Trophoblast cell (in vitro differentiated cells and primary cell): ENCODE measurements at regions not wholly inside any gene's neighbourhood (a gene's known extent, or its start where the extent isn't known, plus 50 kb on each side); places are given as distances from the start of the nearest gene placed in this dataset.

ENCODE experiments used
- DNase-seq, 2 donors: peaks; one replicate each; pipeline ENCODE4 v3.0.0-alpha.2; 2016
- H2AFZ ChIP-seq: 2 replicates; pipeline ENCODE4 v1.6.1; 2013; ENCODE audit warnings: low read length, moderate library complexity, mild to moderate bottlenecking; ENCODE audit not compliant: insufficient read depth, poor library complexity
- H2AK5ac ChIP-seq: 2 replicates; pipeline ENCODE4 v1.6.1; 2013; ENCODE audit warnings: mild to moderate bottlenecking, low read length
- H2BK120ac ChIP-seq: 2 replicates; pipeline ENCODE4 v1.6.1; 2013; ENCODE audit warnings: low read length, mild to moderate bottlenecking, moderate library complexity; ENCODE audit not compliant: insufficient read depth, poor library complexity
- H2BK12ac ChIP-seq: 2 replicates; pipeline ENCODE4 v1.6.1; 2013; ENCODE audit warnings: mild to moderate bottlenecking, low read length, moderate library complexity
- H2BK5ac ChIP-seq: 2 replicates; pipeline ENCODE4 v1.6.1; 2013; ENCODE audit warnings: low read length, low read depth, moderate library complexity, mild to moderate bottlenecking; ENCODE audit not compliant: poor library complexity
- H3K14ac ChIP-seq: 2 replicates; pipeline ENCODE4 v1.6.1; 2013; ENCODE audit warnings: mild to moderate bottlenecking, low read length
- H3K18ac ChIP-seq: 2 replicates; pipeline ENCODE4 v1.6.1; 2013; ENCODE audit warnings: mild to moderate bottlenecking, low read length
- H3K23ac ChIP-seq: 2 replicates; pipeline ENCODE4 v1.6.1; 2013; ENCODE audit warnings: low read length
- H3K27ac ChIP-seq: 2 replicates; pipeline ENCODE4 v1.5.1; 2013; ENCODE audit warnings: low read depth, mild to moderate bottlenecking, inconsistent platforms, low read length, moderate library complexity
- H3K27me3 ChIP-seq: 2 replicates; pipeline ENCODE4 v1.6.1; 2013; ENCODE audit warnings: inconsistent platforms, mild to moderate bottlenecking, low read length, moderate library complexity; ENCODE audit not compliant: insufficient read depth
- H3K36me3 ChIP-seq, 2 experiments: 1 replicate in 1 of 2; 2 replicates in 1 of 2; pipeline ENCODE4 v1.6.1; 2013; ENCODE audit warnings: low read length in 2 of 2, mild to moderate bottlenecking in 2 of 2, moderate library complexity in 1 of 2; ENCODE audit not compliant: insufficient read depth in 2 of 2, control insufficient read depth in 1 of 2
- H3K4ac ChIP-seq: 2 replicates; pipeline ENCODE4 v1.6.1; 2013; ENCODE audit warnings: low read depth, mild to moderate bottlenecking, low read length, moderate library complexity
- H3K4me1 ChIP-seq, 2 experiments: 1 replicate in 1 of 2; 2 replicates in 1 of 2; pipeline ENCODE4 v1.6.1; 2013; ENCODE audit warnings: low read length in 2 of 2, mild to moderate bottlenecking in 2 of 2, moderate library complexity in 1 of 2; ENCODE audit not compliant: insufficient read depth in 2 of 2, control insufficient read depth in 1 of 2
- H3K4me2 ChIP-seq: 2 replicates; pipeline ENCODE4 v1.6.1; 2013; ENCODE audit warnings: inconsistent platforms, mild to moderate bottlenecking, low read length, moderate library complexity
- H3K4me3 ChIP-seq: 2 replicates; pipeline ENCODE4 v1.5.1; 2013; ENCODE audit warnings: mild to moderate bottlenecking, low read depth, low read length, inconsistent platforms
- H3K79me1 ChIP-seq: one replicate; pipeline ENCODE4 v1.6.1; 2013; ENCODE audit warnings: low read length
- H3K79me2 ChIP-seq: 2 replicates; pipeline ENCODE4 v1.6.1; 2013; ENCODE audit warnings: low read length, mild to moderate bottlenecking; ENCODE audit not compliant: control insufficient read depth, insufficient read depth, poor library complexity
- H3K9ac ChIP-seq: 2 replicates; pipeline ENCODE4 v1.6.1; 2013; ENCODE audit warnings: mild to moderate bottlenecking, low read length
- H3K9me3 ChIP-seq: 2 replicates; pipeline ENCODE4 v1.6.1; 2013; ENCODE audit warnings: low read depth, mild to moderate bottlenecking, control low read depth, inconsistent platforms, low read length; ENCODE audit not compliant: insufficient read depth
- H4K12ac ChIP-seq: 2 replicates; pipeline ENCODE4 v1.6.1; 2013; ENCODE audit warnings: low read depth, mild to moderate bottlenecking, low read length, moderate library complexity
- H4K8ac ChIP-seq: 2 replicates; pipeline ENCODE4 v1.6.1; 2013; ENCODE audit warnings: low read depth, mild to moderate bottlenecking, low read length, moderate library complexity
- H4K91ac ChIP-seq: one replicate; pipeline ENCODE4 v1.6.1; 2013; ENCODE audit warnings: low read depth, mild to moderate bottlenecking, low read length, moderate library complexity
- WGBS: extraction: QIAGEN DNeasy Blood & Tissue Kit; methylation state at CpG from one replicate; pipeline ENCODE4 v1.1.7; 2013; ENCODE audit warnings: missing lambda C conversion rate; ENCODE audit not compliant: insufficient read length, insufficient coverage; ENCODE audit errors: extremely low coverage; 5-methylcytosine and 5-hydroxymethylcytosine counted together

- H3K9ac ChIP-seq: no peak overlapping the region
- no CpG with 5 or more reads among the region's 5 CpGs for WGBS
- H3K18ac ChIP-seq: no peak overlapping the region
Measured at GRCh38 chr2:14951569-14952285, 319.2 kb downstream of the LRATD1 start.

GRCh38 chr2:14952400-14952963 is 320.0 kb downstream of the LRATD1 start:
- Histone ChIP-seq H3K14ac (no peak overlapping the region), H4K8ac (no peak overlapping the region), H2BK5ac (no peak overlapping the region), H2AFZ (no peak overlapping the region), H4K91ac (no peak overlapping the region), H3K27ac (no peak overlapping the region), H2BK120ac (no peak overlapping the region), H3K4me2 (no peak overlapping the region), H3K4me1 (no peaks in the 10 kb centered on the region), H2AK5ac (no peak overlapping the region), H3K79me2 (no peaks in the 10 kb centered on the region), H3K79me1 (no peaks in the 10 kb centered on the region), H3K36me3 (no peaks in the 10 kb centered on the region), H3K4ac (no peak overlapping the region), H3K9ac (no peak overlapping the region), H3K27me3 (no peaks in the 10 kb centered on the region), H4K12ac (no peak overlapping the region), H3K4me3 (no peak overlapping the region), H3K18ac (no peak overlapping the region), H2BK12ac (no peak overlapping the region), H3K9me3 (peaks cover 3% of the 10 kb centered on the region), H3K23ac (no peak overlapping the region)
- WGBS: no CpG with 5 or more reads among the region's 6 CpGs
- DNase-seq: no peak

More at GRCh38 chr2:14951569-14952285, 319.2 kb downstream of the LRATD1 start:
- Histone ChIP-seq H2AK5ac (no peak overlapping the region), H2AFZ (no peak overlapping the region), H3K27ac (no peak overlapping the region), H3K4me1 (no peaks in the 10 kb centered on the region), H3K79me1 (no peaks in the 10 kb centered on the region), H3K9me3 (peaks cover 3% of the 10 kb centered on the region), H3K14ac (no peak overlapping the region), H3K23ac (no peak overlapping the region), H2BK120ac (no peak overlapping the region), H3K4me3 (no peak overlapping the region), H3K4ac (no peak overlapping the region), H3K4me2 (no peak overlapping the region), H3K27me3 (no peaks in the 10 kb centered on the region), H2BK5ac (no peak overlapping the region), H4K8ac (no peak overlapping the region), H3K79me2 (no peaks in the 10 kb centered on the region), H4K91ac (no peak overlapping the region), H2BK12ac (no peak overlapping the region), H3K36me3 (no peaks in the 10 kb centered on the region), H4K12ac (no peak overlapping the region)
- DNase-seq: no peak

- Histone ChIP-seq H3K79me2 (no peaks in the 10 kb centered on the region), H3K4me3 (no peak overlapping the region), H4K12ac (no peak overlapping the region), H2BK12ac (no peak overlapping the region), H2BK5ac (no peak overlapping the region), H3K18ac (no peak overlapping the region), H4K8ac (no peak overlapping the region), H3K27me3 (no peaks in the 10 kb centered on the region), H3K23ac (no peak overlapping the region), H3K27ac (no peak overlapping the region), H3K4me1 (no peaks in the 10 kb centered on the region), H3K9me3 (no peaks in the 10 kb centered on the region), H3K9ac (no peak overlapping the region), H4K91ac (no peak overlapping the region), H3K79me1 (no peaks in the 10 kb centered on the region), H2AK5ac (no peak overlapping the region), H2AFZ (no peak overlapping the region), H2BK120ac (no peak overlapping the region), H3K36me3 (no peaks in the 10 kb centered on the region), H3K4ac (no peak overlapping the region), H3K4me2 (no peak overlapping the region), H3K14ac (no peak overlapping the region)
- no peak for DNase-seq
- WGBS: no CpG with 5 or more reads among the region's 2 CpGs
Measured at GRCh38 chr2:14960686-14961324, 328.3 kb downstream of the LRATD1 start.

- Histone ChIP-seq H3K4me1 (no peaks in the 10 kb centered on the region), H3K18ac (no peak overlapping the region), H3K9ac (no peak overlapping the region), H3K4me2 (no peak overlapping the region), H2BK120ac (no peak overlapping the region), H3K27me3 (no peaks in the 10 kb centered on the region), H3K23ac (no peak overlapping the region), H4K8ac (no peak overlapping the region), H4K12ac (no peak overlapping the region), H2BK5ac (no peak overlapping the region), H3K27ac (no peak overlapping the region), H3K9me3 (no peaks in the 10 kb centered on the region), H4K91ac (no peak overlapping the region), H3K79me1 (no peaks in the 10 kb centered on the region), H3K4me3 (no peak overlapping the region), H3K14ac (no peak overlapping the region), H2AFZ (no peak overlapping the region), H3K4ac (no peak overlapping the region), H2AK5ac (no peak overlapping the region), H2BK12ac (no peak overlapping the region), H3K79me2 (no peaks in the 10 kb centered on the region), H3K36me3 (no peaks in the 10 kb centered on the region)
- no peak for DNase-seq
- no CpG with 5 or more reads among the region's 2 CpGs for WGBS
Measured at GRCh38 chr2:14967729-14968128, 335.2 kb downstream of the LRATD1 start.
